DOHH2 (cell line): ENCODE measurements at regions not wholly inside any gene's neighbourhood (a gene's known extent, or its start where the extent isn't known, plus 50 kb on each side); places are given as distances from the start of the nearest gene placed in this dataset.

ENCODE experiments used
- EZH2phosphoT487 ChIP-seq: fragments of 200-600 bp; sonication (generic); IDR thresholded peaks from 2 replicates; pipeline ENCODE4 v1.6.1; 2017; ENCODE audit warnings: borderline replicate concordance, mild to moderate bottlenecking, antibody characterized with exemption, low read length, moderate library complexity, mixed read lengths
- TF ChIP-seq, protein P1 (sequence below): fragments of 200-600 bp; sonication (generic); IDR thresholded peaks from one replicate; pipeline ENCODE4 v1.5.1; 2014; ENCODE audit warnings: antibody characterized with exemption, mild to moderate bottlenecking, low read depth, low read length; ENCODE audit not compliant: poor library complexity, severe bottlenecking

- TF ChIP-seq, protein P1, sequence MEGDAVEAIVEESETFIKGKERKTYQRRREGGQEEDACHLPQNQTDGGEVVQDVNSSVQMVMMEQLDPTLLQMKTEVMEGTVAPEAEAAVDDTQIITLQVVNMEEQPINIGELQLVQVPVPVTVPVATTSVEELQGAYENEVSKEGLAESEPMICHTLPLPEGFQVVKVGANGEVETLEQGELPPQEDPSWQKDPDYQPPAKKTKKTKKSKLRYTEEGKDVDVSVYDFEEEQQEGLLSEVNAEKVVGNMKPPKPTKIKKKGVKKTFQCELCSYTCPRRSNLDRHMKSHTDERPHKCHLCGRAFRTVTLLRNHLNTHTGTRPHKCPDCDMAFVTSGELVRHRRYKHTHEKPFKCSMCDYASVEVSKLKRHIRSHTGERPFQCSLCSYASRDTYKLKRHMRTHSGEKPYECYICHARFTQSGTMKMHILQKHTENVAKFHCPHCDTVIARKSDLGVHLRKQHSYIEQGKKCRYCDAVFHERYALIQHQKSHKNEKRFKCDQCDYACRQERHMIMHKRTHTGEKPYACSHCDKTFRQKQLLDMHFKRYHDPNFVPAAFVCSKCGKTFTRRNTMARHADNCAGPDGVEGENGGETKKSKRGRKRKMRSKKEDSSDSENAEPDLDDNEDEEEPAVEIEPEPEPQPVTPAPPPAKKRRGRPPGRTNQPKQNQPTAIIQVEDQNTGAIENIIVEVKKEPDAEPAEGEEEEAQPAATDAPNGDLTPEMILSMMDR, result no peak
- TF ChIP-seq EZH2phosphoT487, result no peak
These were observed 149.1 kb downstream of the PTPN20 start for GRCh38 chr10:47060356-47060755.
